ENCODE measurements at regions not wholly inside any gene's neighbourhood (a gene's known extent, or its start where the extent isn't known, plus 50 kb on each side); places are given as distances from the start of the nearest gene placed in this dataset.

DNA sequence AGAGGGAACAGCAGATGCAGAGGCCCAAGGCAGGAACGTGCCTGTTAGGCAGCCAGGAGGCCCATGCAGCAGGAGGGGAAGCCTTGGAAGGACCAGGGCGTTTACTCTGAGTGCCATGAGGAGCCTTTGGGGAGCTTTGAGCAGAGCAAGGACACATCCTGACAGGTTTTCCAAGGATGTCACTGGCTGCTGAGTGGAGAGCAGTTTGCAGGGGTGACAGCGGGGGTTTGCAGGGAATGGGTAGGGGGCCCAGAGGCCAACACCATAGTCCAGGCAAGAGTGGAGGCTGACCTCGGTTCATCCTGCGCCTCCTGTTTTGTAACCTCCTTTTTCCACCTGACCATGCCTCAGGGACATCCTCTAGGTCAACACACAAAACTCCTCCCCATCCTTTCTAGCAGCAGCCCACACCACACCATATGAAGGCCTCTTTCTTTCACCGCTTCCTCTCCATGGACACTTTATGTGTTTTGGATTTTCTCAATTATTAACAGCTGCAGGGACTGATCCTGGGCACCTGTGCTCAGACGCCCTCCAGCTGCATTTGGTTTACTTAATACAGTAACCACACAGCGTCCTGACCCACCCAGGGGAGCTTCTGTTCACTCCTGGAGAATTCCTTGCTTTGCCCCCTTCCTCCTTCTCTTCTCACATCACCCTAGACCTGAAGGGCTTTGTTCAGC lies 528.5 kb downstream of the MATN1 start:
- TF ChIP-seq ZFP36 (IDR thresholded peaks at IDR 0.05; ENCODE audit: borderline replicate concordance, partially characterized antibody) (no peak), FOSB (CRISPR knock-in tag; IDR thresholded peaks at IDR 0.05) (no peak), ZNF302 (CRISPR knock-in tag; IDR thresholded peaks at IDR 0.05) (no peak), RAD21 (conservative IDR thresholded peaks at IDR 0.05 in 1 of 2, IDR thresholded peaks at IDR 0.05 in 1 of 2) (no peak), RARB (CRISPR knock-in tag; IDR thresholded peaks at IDR 0.05) (no peak), HEYL (CRISPR knock-in tag; IDR thresholded peaks at IDR 0.05) (no peak), POLR2AphosphoS2 (conservative IDR thresholded peaks at IDR 0.05; ENCODE audit: low read length) (no peak), POLR2A (IDR thresholded peaks at IDR 0.05; ENCODE audit: low read length) (no peak), CBX2 (IDR thresholded peaks at IDR 0.05; ENCODE audit: borderline replicate concordance, low read depth) (no peak), EP300 (IDR thresholded peaks at IDR 0.05) (no peak), KDM5A (IDR thresholded peaks at IDR 0.05) (no peak), JUN (IDR thresholded peaks at IDR 0.05) (no peak)
- TF ChIP-seq, protein P1, sequence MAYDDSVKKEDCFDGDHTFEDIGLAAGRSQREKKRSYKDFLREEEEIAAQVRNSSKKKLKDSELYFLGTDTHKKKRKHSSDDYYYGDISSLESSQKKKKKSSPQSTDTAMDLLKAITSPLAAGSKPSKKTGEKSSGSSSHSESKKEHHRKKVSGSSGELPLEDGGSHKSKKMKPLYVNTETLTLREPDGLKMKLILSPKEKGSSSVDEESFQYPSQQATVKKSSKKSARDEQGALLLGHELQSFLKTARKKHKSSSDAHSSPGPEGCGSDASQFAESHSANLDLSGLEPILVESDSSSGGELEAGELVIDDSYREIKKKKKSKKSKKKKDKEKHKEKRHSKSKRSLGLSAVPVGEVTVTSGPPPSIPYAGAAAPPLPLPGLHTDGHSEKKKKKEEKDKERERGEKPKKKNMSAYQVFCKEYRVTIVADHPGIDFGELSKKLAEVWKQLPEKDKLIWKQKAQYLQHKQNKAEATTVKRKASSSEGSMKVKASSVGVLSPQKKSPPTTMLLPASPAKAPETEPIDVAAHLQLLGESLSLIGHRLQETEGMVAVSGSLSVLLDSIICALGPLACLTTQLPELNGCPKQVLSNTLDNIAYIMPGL (CRISPR knock-in tag; IDR thresholded peaks at IDR 0.05; ENCODE audit: borderline replicate concordance), result no peak
- no peaks in the 10 kb centered on the region for H3K4me1 ChIP-seq
- no peak overlapping the region for H3K27ac ChIP-seq
- H3K4me2 ChIP-seq, result no peak overlapping the region
- no peak for FAIRE-seq
- DNase-seq (ENCODE audit: low read depth in 1 of 2, low spot score in 1 of 2), result no peak
- no peak overlapping the region for H3K4me3 ChIP-seq
- POLR2A ChIA-PET, result no interaction called here
- no peak for ATAC-seq
- CTCF ChIA-PET, result interaction anchor here (1.5 kb wide), 1 partner anchor 185 kb away, joined by 3 read pairs; no protein-coding TSS in a partner anchor
- no peaks in the 10 kb centered on the region for H3K9me3 ChIP-seq
- WGBS (ENCODE audit: missing lambda C conversion rate), result 31% methylated on average over 8 of the region's 8 CpGs

DNA sequence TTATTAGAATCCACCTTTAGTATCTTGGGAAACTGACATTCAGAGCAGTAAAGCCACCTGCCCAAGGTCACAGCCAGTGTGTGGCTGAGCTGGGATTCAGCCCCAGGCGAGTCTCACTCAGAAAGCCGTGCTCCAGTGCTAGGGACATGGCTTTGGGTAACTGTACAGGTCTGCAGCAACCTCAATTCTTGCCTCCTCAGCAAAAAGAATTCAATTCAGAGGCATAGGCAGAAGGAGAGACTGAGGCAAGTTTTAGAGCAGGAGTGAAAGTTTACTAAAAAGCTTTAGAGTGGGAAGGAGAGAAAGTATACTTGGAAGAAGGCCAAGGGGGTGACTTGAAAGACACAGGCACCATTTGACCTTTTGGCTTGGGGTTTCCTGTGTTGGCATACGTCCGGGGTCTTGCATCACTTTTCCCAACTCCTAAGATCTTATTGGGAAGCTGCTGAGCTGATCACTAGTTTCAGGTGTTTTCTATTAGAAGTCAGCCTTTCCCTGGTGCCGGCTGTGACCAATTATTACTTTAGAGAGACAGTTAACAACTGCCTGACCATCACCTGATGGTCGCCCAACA lies 529.3 kb downstream of the MATN1 start:
- DNase-seq (ENCODE audit: low read depth in 1 of 2, low spot score in 1 of 2) (no peak), FAIRE-seq (no peak), ATAC-seq (no peak)
- CTCF ChIA-PET, result interaction anchor here (1.5 kb wide), 1 partner anchor 186 kb away, joined by 3 read pairs; no protein-coding TSS in a partner anchor
- Histone ChIP-seq H3K4me3 (no peak overlapping the region), H3K4me1 (no peaks in the 10 kb centered on the region), H3K4me2 (no peak overlapping the region), H3K9me3 (no peaks in the 10 kb centered on the region), H3K27ac (no peak overlapping the region)
- POLR2A ChIA-PET, result no interaction called here
- 16% methylated on average over 5 of the region's 6 CpGs for WGBS (ENCODE audit: missing lambda C conversion rate)
- TF ChIP-seq, protein P2, sequence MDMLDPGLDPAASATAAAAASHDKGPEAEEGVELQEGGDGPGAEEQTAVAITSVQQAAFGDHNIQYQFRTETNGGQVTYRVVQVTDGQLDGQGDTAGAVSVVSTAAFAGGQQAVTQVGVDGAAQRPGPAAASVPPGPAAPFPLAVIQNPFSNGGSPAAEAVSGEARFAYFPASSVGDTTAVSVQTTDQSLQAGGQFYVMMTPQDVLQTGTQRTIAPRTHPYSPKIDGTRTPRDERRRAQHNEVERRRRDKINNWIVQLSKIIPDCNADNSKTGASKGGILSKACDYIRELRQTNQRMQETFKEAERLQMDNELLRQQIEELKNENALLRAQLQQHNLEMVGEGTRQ (IDR thresholded peaks at IDR 0.05), result no peak
- TF ChIP-seq, protein P3, sequence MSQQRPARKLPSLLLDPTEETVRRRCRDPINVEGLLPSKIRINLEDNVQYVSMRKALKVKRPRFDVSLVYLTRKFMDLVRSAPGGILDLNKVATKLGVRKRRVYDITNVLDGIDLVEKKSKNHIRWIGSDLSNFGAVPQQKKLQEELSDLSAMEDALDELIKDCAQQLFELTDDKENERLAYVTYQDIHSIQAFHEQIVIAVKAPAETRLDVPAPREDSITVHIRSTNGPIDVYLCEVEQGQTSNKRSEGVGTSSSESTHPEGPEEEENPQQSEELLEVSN (IDR thresholded peaks at IDR 0.05; ENCODE audit: borderline replicate concordance, low read depth), result no peak
- TF ChIP-seq MAFK (IDR thresholded peaks at IDR 0.05; ENCODE audit: partially characterized antibody), result peak; percentile 46

DNA sequence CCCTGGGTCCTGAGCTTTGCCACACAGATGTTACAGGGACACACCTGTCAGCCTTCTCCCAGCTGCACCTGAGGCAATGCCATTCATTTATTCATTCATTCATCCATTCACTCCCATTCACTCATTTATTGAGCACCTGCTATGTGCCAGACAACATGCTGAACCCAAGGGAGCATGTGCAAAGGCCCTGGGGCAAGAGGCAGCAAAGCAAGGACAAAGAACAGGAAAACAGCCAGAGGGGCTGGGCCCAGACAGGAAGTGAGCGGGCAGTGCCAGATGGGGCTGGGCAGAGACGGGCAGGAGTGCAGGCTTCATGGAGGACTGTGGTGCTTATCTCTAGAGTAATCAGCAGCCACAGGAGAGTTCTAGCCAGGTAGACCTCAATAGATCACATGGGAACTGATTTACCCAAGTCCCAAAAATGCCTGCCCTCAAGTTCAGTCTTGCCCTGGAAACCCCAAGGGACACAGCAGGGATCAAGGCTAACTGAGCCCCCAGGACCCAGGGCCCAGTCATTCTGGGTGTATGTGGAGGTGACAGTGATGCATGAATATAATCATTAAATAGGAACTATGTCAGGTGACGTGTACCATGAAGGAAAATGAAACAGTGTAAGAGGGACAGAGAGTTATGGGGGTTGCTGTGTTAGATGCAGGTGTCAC lies 530.3 kb downstream of the MATN1 start:
- no peaks in the 10 kb centered on the region for H3K4me1 ChIP-seq
- ChIA-PET CTCF (no interaction called here), POLR2A (no interaction called here)
- ATAC-seq (no peak), DNase-seq (ENCODE audit: low read depth in 1 of 2, low spot score in 1 of 2) (no peak), FAIRE-seq (no peak)
- no peak overlapping the region for H3K27ac ChIP-seq
- WGBS (ENCODE audit: missing lambda C conversion rate), result 29% methylated on average over 3 of the region's 3 CpGs
- no peaks in the 10 kb centered on the region for H3K9me3 ChIP-seq
- no peak overlapping the region for H3K4me2 ChIP-seq
- H3K4me3 ChIP-seq, result no peak overlapping the region
- no peak for TF ChIP-seq HOXA7 (CRISPR knock-in tag; IDR thresholded peaks at IDR 0.05)
- TF ChIP-seq, protein P4, sequence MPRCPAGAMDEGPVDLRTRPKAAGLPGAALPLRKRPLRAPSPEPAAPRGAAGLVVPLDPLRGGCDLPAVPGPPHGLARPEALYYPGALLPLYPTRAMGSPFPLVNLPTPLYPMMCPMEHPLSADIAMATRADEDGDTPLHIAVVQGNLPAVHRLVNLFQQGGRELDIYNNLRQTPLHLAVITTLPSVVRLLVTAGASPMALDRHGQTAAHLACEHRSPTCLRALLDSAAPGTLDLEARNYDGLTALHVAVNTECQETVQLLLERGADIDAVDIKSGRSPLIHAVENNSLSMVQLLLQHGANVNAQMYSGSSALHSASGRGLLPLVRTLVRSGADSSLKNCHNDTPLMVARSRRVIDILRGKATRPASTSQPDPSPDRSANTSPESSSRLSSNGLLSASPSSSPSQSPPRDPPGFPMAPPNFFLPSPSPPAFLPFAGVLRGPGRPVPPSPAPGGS (IDR thresholded peaks at IDR 0.05), result no peak
- no peak for TF ChIP-seq GATA3 (IDR thresholded peaks at IDR 0.05; ENCODE audit: borderline replicate concordance)
- TF ChIP-seq, protein P5, sequence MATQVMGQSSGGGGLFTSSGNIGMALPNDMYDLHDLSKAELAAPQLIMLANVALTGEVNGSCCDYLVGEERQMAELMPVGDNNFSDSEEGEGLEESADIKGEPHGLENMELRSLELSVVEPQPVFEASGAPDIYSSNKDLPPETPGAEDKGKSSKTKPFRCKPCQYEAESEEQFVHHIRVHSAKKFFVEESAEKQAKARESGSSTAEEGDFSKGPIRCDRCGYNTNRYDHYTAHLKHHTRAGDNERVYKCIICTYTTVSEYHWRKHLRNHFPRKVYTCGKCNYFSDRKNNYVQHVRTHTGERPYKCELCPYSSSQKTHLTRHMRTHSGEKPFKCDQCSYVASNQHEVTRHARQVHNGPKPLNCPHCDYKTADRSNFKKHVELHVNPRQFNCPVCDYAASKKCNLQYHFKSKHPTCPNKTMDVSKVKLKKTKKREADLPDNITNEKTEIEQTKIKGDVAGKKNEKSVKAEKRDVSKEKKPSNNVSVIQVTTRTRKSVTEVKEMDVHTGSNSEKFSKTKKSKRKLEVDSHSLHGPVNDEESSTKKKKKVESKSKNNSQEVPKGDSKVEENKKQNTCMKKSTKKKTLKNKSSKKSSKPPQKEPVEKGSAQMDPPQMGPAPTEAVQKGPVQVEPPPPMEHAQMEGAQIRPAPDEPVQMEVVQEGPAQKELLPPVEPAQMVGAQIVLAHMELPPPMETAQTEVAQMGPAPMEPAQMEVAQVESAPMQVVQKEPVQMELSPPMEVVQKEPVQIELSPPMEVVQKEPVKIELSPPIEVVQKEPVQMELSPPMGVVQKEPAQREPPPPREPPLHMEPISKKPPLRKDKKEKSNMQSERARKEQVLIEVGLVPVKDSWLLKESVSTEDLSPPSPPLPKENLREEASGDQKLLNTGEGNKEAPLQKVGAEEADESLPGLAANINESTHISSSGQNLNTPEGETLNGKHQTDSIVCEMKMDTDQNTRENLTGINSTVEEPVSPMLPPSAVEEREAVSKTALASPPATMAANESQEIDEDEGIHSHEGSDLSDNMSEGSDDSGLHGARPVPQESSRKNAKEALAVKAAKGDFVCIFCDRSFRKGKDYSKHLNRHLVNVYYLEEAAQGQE (IDR thresholded peaks at IDR 0.05), result no peak
- no peak for TF ChIP-seq CBX2 (IDR thresholded peaks at IDR 0.05; ENCODE audit: borderline replicate concordance, low read depth)
- no peak for TF ChIP-seq EHF (CRISPR knock-in tag; IDR thresholded peaks at IDR 0.05)
- TF ChIP-seq SREBF2 (IDR thresholded peaks at IDR 0.05), result no peak
- no peak for TF ChIP-seq POLR2A (IDR thresholded peaks at IDR 0.05; ENCODE audit: low read length)
- TF ChIP-seq ZC3H11A (IDR thresholded peaks at IDR 0.05), result no peak
- no peak for TF ChIP-seq ZFP36 (IDR thresholded peaks at IDR 0.05; ENCODE audit: borderline replicate concordance, partially characterized antibody)
- TF ChIP-seq, protein P6, sequence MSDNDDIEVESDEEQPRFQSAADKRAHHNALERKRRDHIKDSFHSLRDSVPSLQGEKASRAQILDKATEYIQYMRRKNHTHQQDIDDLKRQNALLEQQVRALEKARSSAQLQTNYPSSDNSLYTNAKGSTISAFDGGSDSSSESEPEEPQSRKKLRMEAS (IDR thresholded peaks at IDR 0.05), result no peak
- TF ChIP-seq NR3C1 (IDR thresholded peaks at IDR 0.05), result no peak
